PFSK-1 (cell line): ENCODE measurements at regions not wholly inside any gene's neighbourhood (a gene's known extent, or its start where the extent isn't known, plus 50 kb on each side); places are given as distances from the start of the nearest gene placed in this dataset.

Source experiments
- POLR2AphosphoS5 ChIP-seq: IDR thresholded peaks from 2 replicates; pipeline ENCODE4 v1.6.1; 2012; ENCODE audit warnings: low read depth, mild to moderate bottlenecking, control low read depth, low read length, moderate library complexity
- SIN3A ChIP-seq: IDR thresholded peaks from 2 replicates; pipeline ENCODE4 v1.6.1; 2012; ENCODE audit warnings: mild to moderate bottlenecking, low read length, moderate library complexity, borderline replicate concordance; ENCODE audit not compliant: insufficient read depth
- TAF1 ChIP-seq: IDR thresholded peaks from 2 replicates; pipeline ENCODE4 v1.6.1; 2012; ENCODE audit warnings: low read length, control low read depth, borderline replicate concordance; ENCODE audit not compliant: insufficient read depth
- TF ChIP-seq, protein P1 (sequence below), 2 experiments: IDR thresholded peaks; 2 replicates each; pipeline versions ENCODE4 v1.6.1 to v1.8.0; 2011 to 2012; ENCODE audit warnings: low read depth in 2 of 2, low read length in 2 of 2, control low read depth in 1 of 2, inconsistent platforms in 1 of 2, mild to moderate bottlenecking in 1 of 2, moderate library complexity in 1 of 2; ENCODE audit not compliant: insufficient read depth in 1 of 2

GRCh38 chr2:204453730-204454167, 91.5 kb upstream of the PARD3B start:
- no peak for TF ChIP-seq POLR2AphosphoS5
- TF ChIP-seq, protein P1, sequence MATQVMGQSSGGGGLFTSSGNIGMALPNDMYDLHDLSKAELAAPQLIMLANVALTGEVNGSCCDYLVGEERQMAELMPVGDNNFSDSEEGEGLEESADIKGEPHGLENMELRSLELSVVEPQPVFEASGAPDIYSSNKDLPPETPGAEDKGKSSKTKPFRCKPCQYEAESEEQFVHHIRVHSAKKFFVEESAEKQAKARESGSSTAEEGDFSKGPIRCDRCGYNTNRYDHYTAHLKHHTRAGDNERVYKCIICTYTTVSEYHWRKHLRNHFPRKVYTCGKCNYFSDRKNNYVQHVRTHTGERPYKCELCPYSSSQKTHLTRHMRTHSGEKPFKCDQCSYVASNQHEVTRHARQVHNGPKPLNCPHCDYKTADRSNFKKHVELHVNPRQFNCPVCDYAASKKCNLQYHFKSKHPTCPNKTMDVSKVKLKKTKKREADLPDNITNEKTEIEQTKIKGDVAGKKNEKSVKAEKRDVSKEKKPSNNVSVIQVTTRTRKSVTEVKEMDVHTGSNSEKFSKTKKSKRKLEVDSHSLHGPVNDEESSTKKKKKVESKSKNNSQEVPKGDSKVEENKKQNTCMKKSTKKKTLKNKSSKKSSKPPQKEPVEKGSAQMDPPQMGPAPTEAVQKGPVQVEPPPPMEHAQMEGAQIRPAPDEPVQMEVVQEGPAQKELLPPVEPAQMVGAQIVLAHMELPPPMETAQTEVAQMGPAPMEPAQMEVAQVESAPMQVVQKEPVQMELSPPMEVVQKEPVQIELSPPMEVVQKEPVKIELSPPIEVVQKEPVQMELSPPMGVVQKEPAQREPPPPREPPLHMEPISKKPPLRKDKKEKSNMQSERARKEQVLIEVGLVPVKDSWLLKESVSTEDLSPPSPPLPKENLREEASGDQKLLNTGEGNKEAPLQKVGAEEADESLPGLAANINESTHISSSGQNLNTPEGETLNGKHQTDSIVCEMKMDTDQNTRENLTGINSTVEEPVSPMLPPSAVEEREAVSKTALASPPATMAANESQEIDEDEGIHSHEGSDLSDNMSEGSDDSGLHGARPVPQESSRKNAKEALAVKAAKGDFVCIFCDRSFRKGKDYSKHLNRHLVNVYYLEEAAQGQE (IDR thresholded peaks at IDR 0.05; ENCODE audit: insufficient read depth in 1 of 2, low read depth in 2 of 2, low read length in 2 of 2): no peak
- no peak for TF ChIP-seq SIN3A
- no peak for TF ChIP-seq TAF1
